Neural crest cell (in vitro differentiated cells): ENCODE measurements at regions not wholly inside any gene's neighbourhood (a gene's known extent, or its start where the extent isn't known, plus 50 kb on each side); places are given as distances from the start of the nearest gene placed in this dataset.
A peak's percentile ranks its signal among the peaks of the same experiment; 100 is the strongest.
"Not testable (repeated sequence)": the region's sequence is repeated elsewhere in the genome, so short reads cannot be mapped to it uniquely, and the experiment has no call there.

Source experiments
- DNase-seq: peaks from one replicate; pipeline ENCODE4 v3.0.0; 2021; ENCODE audit warnings: low read depth, mixed read lengths, low spot score
- H3K27ac Mint-ChIP-seq: one replicate; pipeline ENCODE4 v1.8.0; 2021; ENCODE audit warnings: mild to moderate bottlenecking, mixed read lengths; ENCODE audit not compliant: unreplicated experiment
- H3K27me3 Mint-ChIP-seq: 2 replicates; pipeline ENCODE4 v1.8.0; 2021; ENCODE audit warnings: low read depth, mild to moderate bottlenecking, mixed read lengths
- H3K36me3 Mint-ChIP-seq: 2 replicates; pipeline ENCODE4 v1.8.0; 2021; ENCODE audit warnings: low read depth, mild to moderate bottlenecking, mixed read lengths
- H3K4me1 Mint-ChIP-seq: 2 replicates; pipeline ENCODE4 v1.8.0; 2021; ENCODE audit warnings: mixed read lengths
- H3K4me3 Mint-ChIP-seq: one replicate; pipeline ENCODE4 v1.8.0; 2021; ENCODE audit warnings: mild to moderate bottlenecking, mixed read lengths
- H3K9me3 Mint-ChIP-seq: 2 replicates; pipeline ENCODE4 v1.8.0; 2021; ENCODE audit warnings: mixed read lengths
- CTCF ChIP-seq: fragments of 200-600 bp; sonication (generic); conservative IDR thresholded peaks from 2 replicates; pipeline ENCODE4 v1.5.0; 2021; ENCODE audit warnings: antibody characterized with exemption, mild to moderate bottlenecking

GRCh38 chr7:53607961-53608360, 572.5 kb downstream of the POM121L12 start:
- H3K27me3 Mint-ChIP-seq: no peaks in the 10 kb centered on the region
- no peaks in the 10 kb centered on the region for H3K36me3 Mint-ChIP-seq

GRCh38 chr7:53609185-53609584, 573.8 kb downstream of the POM121L12 start:
- no peak for DNase-seq
- peak overlapping the region; percentile 79 for H3K27ac Mint-ChIP-seq
- no peaks in the 10 kb centered on the region for H3K4me1 Mint-ChIP-seq
- TF ChIP-seq CTCF: no peak
- no peaks in the 10 kb centered on the region for H3K36me3 Mint-ChIP-seq
- no peak overlapping the region for H3K4me3 Mint-ChIP-seq
- no peaks in the 10 kb centered on the region for H3K27me3 Mint-ChIP-seq
- no peaks in the 10 kb centered on the region for H3K9me3 Mint-ChIP-seq

More at GRCh38 chr7:53607961-53608360, 572.5 kb downstream of the POM121L12 start:
- no peak overlapping the region for H3K4me3 Mint-ChIP-seq
- DNase-seq: no peak
- no peak for TF ChIP-seq CTCF
- no peaks in the 10 kb centered on the region for H3K4me1 Mint-ChIP-seq
- no peak overlapping the region for H3K27ac Mint-ChIP-seq
- H3K9me3 Mint-ChIP-seq: no peaks in the 10 kb centered on the region

DNA sequence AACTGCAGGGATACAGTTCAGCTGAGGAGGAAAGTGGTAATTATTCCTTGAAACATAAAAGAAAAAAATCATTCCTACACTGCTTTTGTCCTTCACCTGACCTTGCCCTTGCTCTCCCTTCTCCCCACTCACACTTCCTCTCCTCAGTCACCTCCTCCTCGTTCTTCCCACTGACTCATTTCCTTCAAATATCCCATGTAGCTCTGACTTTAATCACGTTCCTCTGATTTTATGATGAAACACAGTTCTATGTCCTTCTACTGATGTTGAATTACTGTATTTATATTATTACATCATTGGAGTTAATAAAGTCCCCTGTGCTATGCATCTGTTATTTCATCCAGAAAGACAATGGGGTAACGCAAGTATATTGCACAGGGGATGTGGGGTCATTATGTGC, 575.6 kb downstream of the POM121L12 start:
- no peak for DNase-seq
- TF ChIP-seq CTCF: no peak
- Mint-ChIP-seq H3K4me3 (no peak overlapping the region), H3K4me1 (no peaks in the 10 kb centered on the region), H3K9me3 (no peaks in the 10 kb centered on the region), H3K27me3 (no peaks in the 10 kb centered on the region), H3K36me3 (no peaks in the 10 kb centered on the region), H3K27ac (no peak overlapping the region)

GRCh38 chr7:53624356-53624755, 588.9 kb downstream of the POM121L12 start:
- Mint-ChIP-seq H3K27me3 (no peaks in the 10 kb centered on the region), H3K9me3 (no peaks in the 10 kb centered on the region), H3K27ac (no peak overlapping the region), H3K4me3 (no peak overlapping the region), H3K36me3 (no peaks in the 10 kb centered on the region), H3K4me1 (no peaks in the 10 kb centered on the region)
- TF ChIP-seq CTCF: no peak
- no peak for DNase-seq

DNA sequence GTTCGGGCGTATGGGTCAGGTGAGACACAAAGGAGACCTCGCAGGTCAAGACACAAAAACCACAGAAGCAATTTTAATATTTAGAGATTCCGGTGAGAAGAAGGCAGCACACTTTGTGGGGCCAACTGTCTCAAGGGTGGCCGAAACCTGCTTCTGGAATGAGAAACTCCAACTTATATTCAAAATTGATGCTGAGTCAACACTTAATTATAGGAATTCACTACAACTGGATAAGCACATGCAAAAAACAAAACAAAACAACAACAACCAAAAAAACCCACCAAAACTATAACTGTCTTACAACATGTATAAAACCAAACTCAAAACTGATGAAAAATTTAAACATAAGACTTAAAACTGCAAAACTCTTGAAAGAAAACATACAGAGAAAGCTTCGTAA, 593.3 kb downstream of the POM121L12 start:
- TF ChIP-seq CTCF: no peak
- Mint-ChIP-seq H3K9me3 (no peaks in the 10 kb centered on the region), H3K4me1 (no peaks in the 10 kb centered on the region), H3K27me3 (no peaks in the 10 kb centered on the region), H3K27ac (no peak overlapping the region), H3K36me3 (no peaks in the 10 kb centered on the region), H3K4me3 (no peak overlapping the region)
- DNase-seq: no peak

- not testable (repeated sequence) for H3K4me3 Mint-ChIP-seq, H3K4me1 Mint-ChIP-seq, H3K9me3 Mint-ChIP-seq, H3K27ac Mint-ChIP-seq, H3K36me3 Mint-ChIP-seq, DNase-seq, H3K27me3 Mint-ChIP-seq
Measured at GRCh38 chr7:53635251-53635650, 599.8 kb downstream of the POM121L12 start.
